Medulla oblongata (tissue), 1 donor: ENCODE measurements at regions not wholly inside any gene's neighbourhood (a gene's known extent, or its start where the extent isn't known, plus 50 kb on each side); places are given as distances from the start of the nearest gene placed in this dataset.
A peak's percentile ranks its signal among the peaks of the same experiment; 100 is the strongest.

ENCODE experiments used
- DNase-seq: peaks from one replicate; pipeline ENCODE4 v3.0.0-alpha.2; 2015; ENCODE audit errors: extremely low spot score

- DNase-seq = no peak
Observed at GRCh38 chr20:11128721-11129120, 454.9 kb upstream of the JAG1 start.

GRCh38 chr20:11130554-11131166, 456.9 kb upstream of the JAG1 start:
- DNase-seq = no peak

GRCh38 chr20:11132819-11133415, 459.1 kb upstream of the JAG1 start:
- DNase-seq = no peak

GRCh38 chr20:11136691-11137090, 462.9 kb upstream of the JAG1 start:
- DNase-seq = no peak

GRCh38 chr20:11137688-11138087, 463.9 kb upstream of the JAG1 start:
- no peak for DNase-seq

- DNase-seq = no peak
Observed at GRCh38 chr20:11140359-11140758, 466.6 kb upstream of the JAG1 start.

GRCh38 chr20:11143481-11143880, 469.7 kb upstream of the JAG1 start:
- DNase-seq = no peak

GRCh38 chr20:11144114-11144950, 470.5 kb upstream of the JAG1 start:
- DNase-seq = no peak

- no peak for DNase-seq
Observed at GRCh38 chr20:11145616-11146015, 471.8 kb upstream of the JAG1 start.

- no peak for DNase-seq
Observed at GRCh38 chr20:11153819-11154218, 480.0 kb upstream of the JAG1 start.

- no peak for DNase-seq
Observed at GRCh38 chr20:11155156-11155756, 481.5 kb upstream of the JAG1 start.

GRCh38 chr20:11156922-11157321, 483.1 kb upstream of the JAG1 start:
- DNase-seq = no peak

- DNase-seq = no peak
Observed at GRCh38 chr20:11158146-11158545, 484.3 kb upstream of the JAG1 start.

GRCh38 chr20:11158589-11158988, 484.8 kb upstream of the JAG1 start:
- DNase-seq = no peak

GRCh38 chr20:11159728-11160127, 485.9 kb upstream of the JAG1 start:
- DNase-seq = peak; percentile 90

- DNase-seq = no peak
Observed at GRCh38 chr20:11162026-11162775, 488.4 kb upstream of the JAG1 start.

GRCh38 chr20:11165789-11166188, 492.0 kb upstream of the JAG1 start:
- DNase-seq = no peak

- no peak for DNase-seq
Observed at GRCh38 chr20:11166712-11167111, 492.9 kb upstream of the JAG1 start.

- no peak for DNase-seq
Observed at GRCh38 chr20:11168026-11168425, 494.2 kb upstream of the JAG1 start.

- DNase-seq = no peak
Observed at GRCh38 chr20:11170025-11170424, 496.2 kb upstream of the JAG1 start.

GRCh38 chr20:11170565-11170964, 496.8 kb upstream of the JAG1 start:
- no peak for DNase-seq

GRCh38 chr20:11172881-11173280, 499.1 kb upstream of the JAG1 start:
- no peak for DNase-seq
